Activated naive CD8-positive, alpha-beta T cell (primary cell): ENCODE measurements at regions not wholly inside any gene's neighbourhood (a gene's known extent, or its start where the extent isn't known, plus 50 kb on each side); places are given as distances from the start of the nearest gene placed in this dataset.

Source experiments
- H3K27ac Mint-ChIP-seq: one replicate; pipeline ENCODE4 v1.8.0; 2021; ENCODE audit warnings: mixed read lengths
- H3K27me3 Mint-ChIP-seq: one replicate; pipeline ENCODE4 v1.8.0; 2021; ENCODE audit warnings: mixed read lengths
- H3K36me3 Mint-ChIP-seq: one replicate; pipeline ENCODE4 v1.8.0; 2021; ENCODE audit warnings: mixed read lengths
- H3K4me1 Mint-ChIP-seq: one replicate; pipeline ENCODE4 v1.8.0; 2021; ENCODE audit warnings: low read depth, mixed read lengths
- H3K4me3 Mint-ChIP-seq: one replicate; pipeline ENCODE4 v1.8.0; 2021; ENCODE audit warnings: mild to moderate bottlenecking, mixed read lengths
- H3K9me3 Mint-ChIP-seq: one replicate; pipeline ENCODE4 v1.8.0; 2021; ENCODE audit warnings: low read depth, mixed read lengths

GRCh38 chr10:1873661-1874315 is 136.5 kb upstream of the ADARB2 start:
- Mint-ChIP-seq H3K27me3 (peaks cover 2% of the 10 kb centered on the region), H3K36me3 (peaks cover 2% of the 10 kb centered on the region), H3K4me3 (no peak overlapping the region), H3K4me1 (no peaks in the 10 kb centered on the region), H3K9me3 (peaks cover 5% of the 10 kb centered on the region), H3K27ac (no peak overlapping the region)

GRCh38 chr10:1872151-1872726 is 134.9 kb upstream of the ADARB2 start:
- H3K27me3 Mint-ChIP-seq, result no peaks in the 10 kb centered on the region
- H3K4me1 Mint-ChIP-seq, result no peaks in the 10 kb centered on the region
- peaks cover 5% of the 10 kb centered on the region for H3K9me3 Mint-ChIP-seq
- H3K36me3 Mint-ChIP-seq, result peaks cover 2% of the 10 kb centered on the region
- H3K4me3 Mint-ChIP-seq, result no peak overlapping the region
- no peak overlapping the region for H3K27ac Mint-ChIP-seq

GRCh38 chr10:1870491-1870890 is 133.2 kb upstream of the ADARB2 start:
- H3K9me3 Mint-ChIP-seq, result no peaks in the 10 kb centered on the region
- no peaks in the 10 kb centered on the region for H3K36me3 Mint-ChIP-seq
- no peak overlapping the region for H3K27ac Mint-ChIP-seq
- H3K4me3 Mint-ChIP-seq, result no peak overlapping the region
- H3K4me1 Mint-ChIP-seq, result no peaks in the 10 kb centered on the region
- no peaks in the 10 kb centered on the region for H3K27me3 Mint-ChIP-seq

DNA sequence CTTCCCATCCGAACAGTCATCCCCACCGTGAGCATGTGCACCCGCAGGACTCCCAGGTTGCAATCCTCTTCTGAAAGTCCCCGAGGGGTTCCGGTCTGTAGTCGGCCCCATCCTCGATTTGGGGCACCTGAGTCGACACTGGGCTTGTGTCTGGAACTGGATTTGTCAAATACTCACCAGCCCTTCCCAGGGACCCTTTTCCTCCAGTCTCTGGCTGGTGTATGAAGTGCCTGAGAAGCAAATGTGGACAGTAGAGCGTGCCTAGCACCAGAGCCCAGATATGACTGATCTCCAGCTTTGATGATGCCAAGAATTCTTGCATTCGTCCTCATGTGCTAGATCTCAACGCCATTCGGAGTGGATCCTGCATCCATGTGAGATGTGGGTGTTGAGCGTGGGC is 132.5 kb upstream of the ADARB2 start:
- H3K27me3 Mint-ChIP-seq, result no peaks in the 10 kb centered on the region
- no peak overlapping the region for H3K4me3 Mint-ChIP-seq
- H3K9me3 Mint-ChIP-seq, result no peaks in the 10 kb centered on the region
- H3K27ac Mint-ChIP-seq, result no peak overlapping the region
- no peaks in the 10 kb centered on the region for H3K4me1 Mint-ChIP-seq
- no peaks in the 10 kb centered on the region for H3K36me3 Mint-ChIP-seq

- H3K4me1 Mint-ChIP-seq, result no peaks in the 10 kb centered on the region
- no peak overlapping the region for H3K4me3 Mint-ChIP-seq
- no peak overlapping the region for H3K27ac Mint-ChIP-seq
- peaks cover 5% of the 10 kb centered on the region for H3K9me3 Mint-ChIP-seq
- no peaks in the 10 kb centered on the region for H3K27me3 Mint-ChIP-seq
- peaks cover 2% of the 10 kb centered on the region for H3K36me3 Mint-ChIP-seq
Observed at GRCh38 chr10:1860351-1860750, 123.0 kb upstream of the ADARB2 start.

GRCh38 chr10:1858547-1858946 is 121.2 kb upstream of the ADARB2 start:
- Mint-ChIP-seq H3K27ac (no peak overlapping the region), H3K27me3 (no peaks in the 10 kb centered on the region), H3K4me3 (no peak overlapping the region), H3K36me3 (peaks cover 1% of the 10 kb centered on the region), H3K9me3 (peaks cover 2% of the 10 kb centered on the region), H3K4me1 (no peaks in the 10 kb centered on the region)

GRCh38 chr10:1858048-1858447 is 120.7 kb upstream of the ADARB2 start:
- H3K4me3 Mint-ChIP-seq, result no peak overlapping the region
- H3K36me3 Mint-ChIP-seq, result no peaks in the 10 kb centered on the region
- H3K9me3 Mint-ChIP-seq, result no peaks in the 10 kb centered on the region
- no peak overlapping the region for H3K27ac Mint-ChIP-seq
- no peaks in the 10 kb centered on the region for H3K4me1 Mint-ChIP-seq
- H3K27me3 Mint-ChIP-seq, result no peaks in the 10 kb centered on the region

- Mint-ChIP-seq H3K36me3 (no peaks in the 10 kb centered on the region), H3K4me1 (no peaks in the 10 kb centered on the region), H3K27me3 (no peaks in the 10 kb centered on the region), H3K9me3 (no peaks in the 10 kb centered on the region), H3K4me3 (no peak overlapping the region), H3K27ac (no peak overlapping the region)
Observed at GRCh38 chr10:1855911-1856310, 118.6 kb upstream of the ADARB2 start.

DNA sequence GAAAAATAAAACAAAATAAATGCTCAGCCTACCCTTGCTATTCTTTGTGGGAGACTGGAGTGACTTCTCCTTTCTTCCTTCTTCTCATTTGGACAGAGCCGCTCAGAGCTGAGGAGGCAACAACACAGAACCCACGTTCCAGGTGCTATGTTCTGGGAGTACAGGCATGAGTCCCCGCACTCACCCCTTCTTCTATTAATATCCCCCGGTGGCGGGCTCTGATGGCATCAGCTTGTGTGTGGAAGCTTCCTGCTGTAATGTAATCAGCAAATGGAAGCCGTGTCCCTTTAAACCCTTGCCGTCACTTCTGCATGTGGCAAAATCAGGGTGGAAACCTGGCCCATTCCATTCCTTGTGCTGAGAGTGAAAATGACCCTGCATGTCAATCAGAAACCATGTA is 116.9 kb upstream of the ADARB2 start:
- Mint-ChIP-seq H3K9me3 (no peaks in the 10 kb centered on the region), H3K27me3 (no peaks in the 10 kb centered on the region), H3K4me3 (no peak overlapping the region), H3K36me3 (no peaks in the 10 kb centered on the region), H3K4me1 (no peaks in the 10 kb centered on the region), H3K27ac (no peak overlapping the region)

- Mint-ChIP-seq H3K27ac (no peak overlapping the region), H3K4me3 (no peak overlapping the region), H3K4me1 (no peaks in the 10 kb centered on the region), H3K9me3 (no peaks in the 10 kb centered on the region), H3K27me3 (no peaks in the 10 kb centered on the region), H3K36me3 (no peaks in the 10 kb centered on the region)
Observed at GRCh38 chr10:1853801-1854200, 116.5 kb upstream of the ADARB2 start.

- Mint-ChIP-seq H3K27me3 (no peaks in the 10 kb centered on the region), H3K4me1 (no peaks in the 10 kb centered on the region), H3K27ac (no peak overlapping the region), H3K36me3 (no peaks in the 10 kb centered on the region), H3K4me3 (no peak overlapping the region), H3K9me3 (no peaks in the 10 kb centered on the region)
Observed at GRCh38 chr10:1852841-1853240, 115.5 kb upstream of the ADARB2 start.

- no peaks in the 10 kb centered on the region for H3K9me3 Mint-ChIP-seq
- H3K36me3 Mint-ChIP-seq, result no peaks in the 10 kb centered on the region
- no peak overlapping the region for H3K27ac Mint-ChIP-seq
- no peak overlapping the region for H3K4me3 Mint-ChIP-seq
- no peaks in the 10 kb centered on the region for H3K27me3 Mint-ChIP-seq
- no peaks in the 10 kb centered on the region for H3K4me1 Mint-ChIP-seq
Observed at GRCh38 chr10:1851762-1852161, 114.4 kb upstream of the ADARB2 start.

- Mint-ChIP-seq H3K27me3 (no peaks in the 10 kb centered on the region), H3K9me3 (no peaks in the 10 kb centered on the region), H3K4me3 (no peak overlapping the region), H3K36me3 (no peaks in the 10 kb centered on the region), H3K4me1 (no peaks in the 10 kb centered on the region), H3K27ac (no peak overlapping the region)
Observed at GRCh38 chr10:1850971-1851527, 113.7 kb upstream of the ADARB2 start.

DNA sequence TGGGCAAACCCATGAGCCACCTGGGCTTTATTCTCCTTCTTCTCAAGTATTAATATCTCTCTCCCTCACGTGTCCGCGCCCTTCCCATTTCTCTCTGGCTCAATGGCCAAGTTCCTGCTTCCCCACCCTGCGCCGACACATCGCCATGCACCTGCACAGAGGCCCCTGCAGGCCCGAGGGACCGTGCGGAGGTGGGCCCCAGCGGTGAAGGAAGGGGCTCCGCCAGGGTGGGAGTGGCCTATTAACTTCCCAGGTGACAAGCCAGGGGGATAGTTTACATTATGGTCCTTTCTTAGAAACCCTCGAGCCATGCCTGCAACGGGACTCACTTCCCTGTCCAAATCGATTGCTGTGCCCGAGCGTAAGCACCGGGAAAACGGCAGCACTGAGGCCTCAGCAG is 110.0 kb upstream of the ADARB2 start:
- no peak overlapping the region for H3K27ac Mint-ChIP-seq
- H3K4me1 Mint-ChIP-seq, result no peaks in the 10 kb centered on the region
- no peak overlapping the region for H3K4me3 Mint-ChIP-seq
- no peaks in the 10 kb centered on the region for H3K36me3 Mint-ChIP-seq
- H3K9me3 Mint-ChIP-seq, result no peaks in the 10 kb centered on the region
- H3K27me3 Mint-ChIP-seq, result no peaks in the 10 kb centered on the region

- no peak overlapping the region for H3K27ac Mint-ChIP-seq
- no peak overlapping the region for H3K4me3 Mint-ChIP-seq
- no peaks in the 10 kb centered on the region for H3K27me3 Mint-ChIP-seq
- no peaks in the 10 kb centered on the region for H3K36me3 Mint-ChIP-seq
- no peaks in the 10 kb centered on the region for H3K9me3 Mint-ChIP-seq
- no peaks in the 10 kb centered on the region for H3K4me1 Mint-ChIP-seq
Observed at GRCh38 chr10:1846032-1846431, 108.7 kb upstream of the ADARB2 start.

DNA sequence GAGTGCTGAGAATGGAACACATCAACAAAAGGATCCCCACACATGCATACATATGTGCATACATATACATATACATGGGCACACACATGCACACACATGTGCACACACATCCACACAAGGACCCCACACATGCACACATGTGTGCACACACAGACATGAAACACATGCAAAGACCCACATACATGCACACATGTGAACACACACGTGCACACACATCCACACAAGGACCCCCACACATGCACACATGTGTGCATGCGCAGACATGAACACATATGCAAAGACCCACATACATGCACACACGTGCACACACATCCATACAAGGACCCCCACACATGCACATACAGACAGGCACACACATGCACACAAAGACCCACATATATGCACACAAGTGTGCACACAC is 104.4 kb upstream of the ADARB2 start:
- Mint-ChIP-seq H3K27me3 (no peaks in the 10 kb centered on the region), H3K9me3 (no peaks in the 10 kb centered on the region), H3K36me3 (no peaks in the 10 kb centered on the region), H3K27ac (no peak overlapping the region), H3K4me3 (no peak overlapping the region), H3K4me1 (no peaks in the 10 kb centered on the region)
